WTC11 (cell line): ENCODE measurements at regions not wholly inside any gene's neighbourhood (a gene's known extent, or its start where the extent isn't known, plus 50 kb on each side); places are given as distances from the start of the nearest gene placed in this dataset.

Experiments
- CTCF ChIP-seq: fragments of 200-600 bp; IDR thresholded peaks from 2 replicates; pipeline ENCODE4 v1.8.0; 2022; ENCODE audit warnings: antibody characterized with exemption
- ELF4 ChIP-seq: sonication (generic); formaldehyde crosslinking; IDR thresholded peaks from 2 replicates; pipeline ENCODE4 v1.8.1; 2022; ENCODE audit warnings: low read depth, mild to moderate bottlenecking, moderate library complexity, missing genetic modification reagents
- NFE2L1 ChIP-seq: sonication (generic); formaldehyde crosslinking; IDR thresholded peaks from 2 replicates; pipeline ENCODE4 v1.8.1; 2023; ENCODE audit warnings: missing genetic modification reagents
- NR2C2 ChIP-seq: sonication (generic); formaldehyde crosslinking; IDR thresholded peaks from 2 replicates; pipeline ENCODE4 v1.8.0; 2022; ENCODE audit warnings: mild to moderate bottlenecking, missing genetic modification reagents
- ZBTB21 ChIP-seq: sonication (generic); formaldehyde crosslinking; IDR thresholded peaks from 2 replicates; pipeline ENCODE4 v1.8.1; 2023; ENCODE audit warnings: mild to moderate bottlenecking, missing genetic modification reagents, borderline replicate concordance
- TF ChIP-seq, protein P1 (sequence below): sonication (generic); formaldehyde crosslinking; IDR thresholded peaks from 2 replicates; pipeline ENCODE4 v1.8.1; 2022; ENCODE audit warnings: missing genetic modification reagents, borderline replicate concordance

DNA sequence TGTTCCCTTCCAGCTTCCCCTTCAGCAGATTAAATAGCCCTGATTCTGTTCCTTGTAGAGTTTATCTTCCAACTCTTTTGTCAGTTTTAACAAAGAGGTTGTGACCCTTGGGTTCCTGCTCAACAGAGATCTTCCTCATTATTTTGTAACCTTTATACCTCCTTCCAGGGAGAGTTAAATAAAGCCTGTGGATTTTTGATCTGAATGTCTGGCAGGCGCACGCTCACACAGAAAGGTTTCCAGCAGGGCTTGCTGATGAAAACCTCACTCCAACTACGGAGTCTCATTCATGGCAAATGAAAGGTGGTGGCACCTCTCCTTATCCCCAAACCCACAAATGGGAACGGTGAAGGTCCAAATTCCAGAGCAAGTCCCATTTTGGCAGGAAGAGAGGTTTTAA, 129.0 kb downstream of the SREK1 start:
- TF ChIP-seq, protein P1, sequence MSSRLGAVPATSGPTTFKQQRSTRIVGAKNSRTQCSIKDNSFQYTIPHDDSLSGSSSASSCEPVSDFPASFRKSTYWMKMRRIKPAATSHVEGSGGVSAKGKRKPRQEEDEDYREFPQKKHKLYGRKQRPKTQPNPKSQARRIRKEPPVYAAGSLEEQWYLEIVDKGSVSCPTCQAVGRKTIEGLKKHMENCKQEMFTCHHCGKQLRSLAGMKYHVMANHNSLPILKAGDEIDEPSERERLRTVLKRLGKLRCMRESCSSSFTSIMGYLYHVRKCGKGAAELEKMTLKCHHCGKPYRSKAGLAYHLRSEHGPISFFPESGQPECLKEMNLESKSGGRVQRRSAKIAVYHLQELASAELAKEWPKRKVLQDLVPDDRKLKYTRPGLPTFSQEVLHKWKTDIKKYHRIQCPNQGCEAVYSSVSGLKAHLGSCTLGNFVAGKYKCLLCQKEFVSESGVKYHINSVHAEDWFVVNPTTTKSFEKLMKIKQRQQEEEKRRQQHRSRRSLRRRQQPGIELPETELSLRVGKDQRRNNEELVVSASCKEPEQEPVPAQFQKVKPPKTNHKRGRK (CRISPR knock-in tag) = no peak
- no peak for TF ChIP-seq CTCF
- TF ChIP-seq NR2C2 = no peak
- TF ChIP-seq NFE2L1 (CRISPR knock-in tag) = no peak
- TF ChIP-seq ELF4 (CRISPR knock-in tag) = no peak
- TF ChIP-seq ZBTB21 (CRISPR knock-in tag) = no peak
